Endothelial cell of umbilical vein (primary cell): ENCODE measurements at regions not wholly inside any gene's neighbourhood (a gene's known extent, or its start where the extent isn't known, plus 50 kb on each side); places are given as distances from the start of the nearest gene placed in this dataset.

Experiments
- BruUV-seq: library from RNA; stranded (reverse); fragments of 400-500 nt; replicated peaks from 2 replicates; lab custom pipeline; 2021; lab: Mats Ljungman, UMichigan
- CTCF ChIA-PET: fragments of 300-600, 350-600 bp; sonication (Branson Sonifier 250); formaldehyde crosslinking; loops from one replicate; lab custom pipeline; 2021; ENCODE audit warnings: antibody characterized with exemption, inconsistent platforms; lab: Charles Lee
- POLR2A ChIA-PET: fragments of 300-600, 350-600 bp; sonication (Branson Sonifier 250); formaldehyde crosslinking; loops from one replicate; lab custom pipeline; 2021; ENCODE audit warnings: antibody characterized with exemption, inconsistent platforms; lab: Charles Lee
- DNase-seq: peaks from one replicate; pipeline ENCODE4 v3.0.0-alpha.2; 2011; ENCODE audit warnings: low read depth, low spot score
- FAIRE-seq: peaks from 2 replicates; lab custom pipeline; 2011; peaks lifted over from hg19 to GRCh38; lab: Jason Lieb, UNC
- H2AFZ ChIP-seq: 2 replicates; pipeline ENCODE4 v1.6.0; 2012; ENCODE audit warnings: low read depth, low read length, control low read depth, inconsistent platforms
- H3K27ac ChIP-seq: 2 replicates; pipeline ENCODE4 v1.5.1; 2011; ENCODE audit warnings: low read depth, mild to moderate bottlenecking, control low read depth, low read length, moderate library complexity; ENCODE audit not compliant: insufficient read depth
- H3K27me3 ChIP-seq, 2 experiments: 2 replicates each; pipeline versions ENCODE4 v1.6.0 to v1.6.1; 2011; ENCODE audit warnings: low read length in 2 of 2, mixed read lengths in 1 of 2; ENCODE audit not compliant: control insufficient read depth in 2 of 2, insufficient read depth in 2 of 2
- H3K36me3 ChIP-seq, 2 experiments: 2 replicates in 1 of 2; 3 replicates in 1 of 2; pipeline ENCODE4 v1.5.1; 2011; ENCODE audit warnings: low read length in 2 of 2, mild to moderate bottlenecking in 1 of 2, moderate library complexity in 1 of 2; ENCODE audit not compliant: control insufficient read depth in 2 of 2, insufficient read depth in 2 of 2; ENCODE audit errors: extremely low read depth in 1 of 2
- H3K4me1 ChIP-seq: 3 replicates; pipeline ENCODE4 v1.5.1; 2011; ENCODE audit warnings: mild to moderate bottlenecking, low read length; ENCODE audit not compliant: control insufficient read depth, insufficient read depth; ENCODE audit errors: extremely low read depth
- H3K4me2 ChIP-seq: 2 replicates; pipeline ENCODE4 v1.6.1; 2011; ENCODE audit warnings: low read length, control low read depth, mixed read lengths; ENCODE audit not compliant: insufficient read depth
- H3K4me3 ChIP-seq, 3 experiments: fragments of 200-600 bp in 1 of 3; sonication (generic), shearing (Covaris generic) in 1 of 3; replicated peaks in 1 of 3; 2 replicates each; pipeline ENCODE4 v1.5.1; 2011 to 2016; ENCODE audit warnings: control low read depth in 3 of 3, low read length in 3 of 3, mild to moderate bottlenecking in 2 of 3, inconsistent platforms in 1 of 3, low read depth in 1 of 3, moderate library complexity in 1 of 3; ENCODE audit not compliant: insufficient read depth in 1 of 3
- H3K79me2 ChIP-seq: 2 replicates; pipeline ENCODE4 v1.6.0; 2012; ENCODE audit warnings: low read length, inconsistent platforms; ENCODE audit not compliant: control insufficient read depth, insufficient read depth
- H3K9ac ChIP-seq: replicated peaks from 2 replicates; pipeline ENCODE3; 2011; ENCODE audit warnings: low read length, control low read depth; ENCODE audit not compliant: insufficient read depth; ENCODE audit errors: extremely low read depth
- H3K9me1 ChIP-seq: replicated peaks from 3 replicates; pipeline ENCODE4 v1.6.0; 2011; ENCODE audit warnings: mild to moderate bottlenecking, low read length; ENCODE audit not compliant: control insufficient read depth, insufficient read depth; ENCODE audit errors: extremely low read depth
- H3K9me3 ChIP-seq: replicated peaks from 2 replicates; pipeline ENCODE4 v1.5.1; 2012; ENCODE audit warnings: low read length, inconsistent platforms; ENCODE audit not compliant: control insufficient read depth, insufficient read depth
- H4K20me1 ChIP-seq: replicated peaks from 2 replicates; pipeline ENCODE3; 2011; ENCODE audit warnings: mild to moderate bottlenecking, low read length; ENCODE audit not compliant: control insufficient read depth, insufficient read depth; ENCODE audit errors: extremely low read depth
- CTCF ChIP-seq, 2 donors: IDR thresholded peaks; 1 replicate in 1 of 2; 2 replicates in 1 of 2; pipeline ENCODE4 v1.5.1; 2011; ENCODE audit warnings: low read length in 2 of 2, mild to moderate bottlenecking in 2 of 2, moderate library complexity in 2 of 2, control low read depth in 1 of 2, inconsistent platforms in 1 of 2, low read depth in 1 of 2; ENCODE audit not compliant: insufficient read depth in 1 of 2; ENCODE audit errors: extremely low read depth in 1 of 2
- EZH2 ChIP-seq: IDR thresholded peaks from 2 replicates; pipeline ENCODE4 v1.6.1; 2012; ENCODE audit warnings: borderline replicate concordance, low read depth, mild to moderate bottlenecking, moderate library complexity, low read length, inconsistent platforms; ENCODE audit not compliant: severe bottlenecking
- FOS ChIP-seq: IDR thresholded peaks from 2 replicates; pipeline ENCODE4 v1.6.1; 2011; ENCODE audit warnings: mild to moderate bottlenecking, low read length, moderate library complexity, borderline replicate concordance; ENCODE audit not compliant: insufficient read depth
- GATA2 ChIP-seq: IDR thresholded peaks from 2 replicates; pipeline ENCODE4 v1.7.0; 2011; ENCODE audit warnings: low read depth, mild to moderate bottlenecking, moderate library complexity, mixed read lengths, low read length; ENCODE audit not compliant: insufficient read length, insufficient read depth
- JUN ChIP-seq: IDR thresholded peaks from 2 replicates; pipeline ENCODE4 v1.6.1; 2011; ENCODE audit warnings: borderline replicate concordance, low read depth; ENCODE audit not compliant: insufficient read length, insufficient read depth
- MYC ChIP-seq: IDR thresholded peaks from one replicate; pipeline ENCODE4 v1.6.1; 2011; ENCODE audit warnings: mild to moderate bottlenecking, low read depth, low read length
- POLR2A ChIP-seq: IDR thresholded peaks from 2 replicates; pipeline ENCODE4 v1.6.1; 2012; ENCODE audit warnings: low read depth, mild to moderate bottlenecking, control low read depth, low read length
- POLR2AphosphoS5 ChIP-seq: IDR thresholded peaks from 2 replicates; pipeline ENCODE4 v1.6.1; 2012; ENCODE audit warnings: low read depth, mild to moderate bottlenecking, control low read depth, low read length, moderate library complexity; ENCODE audit not compliant: insufficient read depth
- dilution Hi-C: fragments of 300-500 bp; cut with MboI; formaldehyde crosslinking; loops from one replicate; pipeline ENCODE4 v1.15.0; 2019; ENCODE audit warnings: low sequenced_read_pairs; ENCODE audit not compliant: extremely low pct_ligation_motif_present
- intact Hi-C: fragments of 100-400 bp; cut with micrococcal nuclease; formaldehyde crosslinking; loops from one replicate; pipeline ENCODE4 v1.10.0; 2022
- TF ChIP-seq, protein P1 (sequence below): IDR thresholded peaks from 2 replicates; pipeline ENCODE4 v1.6.1; 2011; ENCODE audit not compliant: insufficient read depth, insufficient read length

GRCh38 chr20:10916312-10916711 is 242.5 kb upstream of the JAG1 start:
- Histone ChIP-seq H3K9me1 (no peaks in the 10 kb centered on the region), H3K4me3 (no peak overlapping the region), H3K9ac (no peak overlapping the region), H3K9me3 (no peaks in the 10 kb centered on the region), H4K20me1 (no peaks in the 10 kb centered on the region), H3K27me3 (no peaks in the 10 kb centered on the region), H3K4me2 (no peak overlapping the region), H3K4me1 (peaks cover 2% of the 10 kb centered on the region), H3K27ac (no peak overlapping the region), H3K79me2 (no peaks in the 10 kb centered on the region), H3K36me3 (no peaks in the 10 kb centered on the region), H2AFZ (no peak overlapping the region)
- TF ChIP-seq MYC (no peak), CTCF (IDR thresholded peaks at IDR 0.05; ENCODE audit: extremely low read depth in 1 of 2, insufficient read depth in 1 of 2, low read depth in 1 of 2, low read length in 2 of 2) (no peak), JUN (no peak), POLR2AphosphoS5 (no peak), EZH2 (no peak), POLR2A (no peak), FOS (no peak), GATA2 (no peak)
- TF ChIP-seq, protein P1, sequence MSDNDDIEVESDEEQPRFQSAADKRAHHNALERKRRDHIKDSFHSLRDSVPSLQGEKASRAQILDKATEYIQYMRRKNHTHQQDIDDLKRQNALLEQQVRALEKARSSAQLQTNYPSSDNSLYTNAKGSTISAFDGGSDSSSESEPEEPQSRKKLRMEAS = no peak
- dilution Hi-C loops = no loop called here
- CTCF ChIA-PET = no interaction called here
- no TSS peak for BruUV-seq
- intact Hi-C loops = no loop called here
- POLR2A ChIA-PET = no interaction called here
- FAIRE-seq (no peak), DNase-seq (no peak)
